ENCODE measurements at regions not wholly inside any gene's neighbourhood (a gene's known extent, or its start where the extent isn't known, plus 50 kb on each side); places are given as distances from the start of the nearest gene placed in this dataset.
"Not testable (repeated sequence)": the region's sequence is repeated elsewhere in the genome, so short reads cannot be mapped to it uniquely, and the experiment has no call there.

DNA sequence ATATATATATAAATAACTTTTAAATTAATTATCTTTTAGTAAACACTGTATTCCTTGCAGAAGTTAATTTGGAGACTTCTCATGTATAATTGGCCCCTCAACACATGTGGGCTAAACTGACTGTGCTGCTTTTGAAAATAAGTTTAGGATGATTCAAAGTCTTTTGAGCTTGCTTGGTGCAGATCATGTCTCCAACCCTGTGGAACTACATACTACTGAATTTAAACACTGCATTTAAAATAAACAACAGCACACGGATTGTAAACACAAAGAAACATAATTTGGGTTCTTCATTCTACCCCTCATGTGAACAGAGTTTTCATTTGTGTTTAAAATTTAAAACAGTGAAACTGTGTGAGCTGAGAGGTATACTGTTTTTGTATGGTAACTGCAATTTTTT lies 167.7 kb downstream of the DDX1 start (continued):
- TF ChIP-seq, protein P1, sequence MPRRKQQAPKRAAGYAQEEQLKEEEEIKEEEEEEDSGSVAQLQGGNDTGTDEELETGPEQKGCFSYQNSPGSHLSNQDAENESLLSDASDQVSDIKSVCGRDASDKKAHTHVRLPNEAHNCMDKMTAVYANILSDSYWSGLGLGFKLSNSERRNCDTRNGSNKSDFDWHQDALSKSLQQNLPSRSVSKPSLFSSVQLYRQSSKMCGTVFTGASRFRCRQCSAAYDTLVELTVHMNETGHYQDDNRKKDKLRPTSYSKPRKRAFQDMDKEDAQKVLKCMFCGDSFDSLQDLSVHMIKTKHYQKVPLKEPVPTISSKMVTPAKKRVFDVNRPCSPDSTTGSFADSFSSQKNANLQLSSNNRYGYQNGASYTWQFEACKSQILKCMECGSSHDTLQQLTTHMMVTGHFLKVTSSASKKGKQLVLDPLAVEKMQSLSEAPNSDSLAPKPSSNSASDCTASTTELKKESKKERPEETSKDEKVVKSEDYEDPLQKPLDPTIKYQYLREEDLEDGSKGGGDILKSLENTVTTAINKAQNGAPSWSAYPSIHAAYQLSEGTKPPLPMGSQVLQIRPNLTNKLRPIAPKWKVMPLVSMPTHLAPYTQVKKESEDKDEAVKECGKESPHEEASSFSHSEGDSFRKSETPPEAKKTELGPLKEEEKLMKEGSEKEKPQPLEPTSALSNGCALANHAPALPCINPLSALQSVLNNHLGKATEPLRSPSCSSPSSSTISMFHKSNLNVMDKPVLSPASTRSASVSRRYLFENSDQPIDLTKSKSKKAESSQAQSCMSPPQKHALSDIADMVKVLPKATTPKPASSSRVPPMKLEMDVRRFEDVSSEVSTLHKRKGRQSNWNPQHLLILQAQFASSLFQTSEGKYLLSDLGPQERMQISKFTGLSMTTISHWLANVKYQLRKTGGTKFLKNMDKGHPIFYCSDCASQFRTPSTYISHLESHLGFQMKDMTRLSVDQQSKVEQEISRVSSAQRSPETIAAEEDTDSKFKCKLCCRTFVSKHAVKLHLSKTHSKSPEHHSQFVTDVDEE (CRISPR knock-in tag; IDR thresholded peaks at IDR 0.05), result no peak
- no peak for TF ChIP-seq ZNF8 (CRISPR knock-in tag; IDR thresholded peaks at IDR 0.05)
- TF ChIP-seq, protein P2, sequence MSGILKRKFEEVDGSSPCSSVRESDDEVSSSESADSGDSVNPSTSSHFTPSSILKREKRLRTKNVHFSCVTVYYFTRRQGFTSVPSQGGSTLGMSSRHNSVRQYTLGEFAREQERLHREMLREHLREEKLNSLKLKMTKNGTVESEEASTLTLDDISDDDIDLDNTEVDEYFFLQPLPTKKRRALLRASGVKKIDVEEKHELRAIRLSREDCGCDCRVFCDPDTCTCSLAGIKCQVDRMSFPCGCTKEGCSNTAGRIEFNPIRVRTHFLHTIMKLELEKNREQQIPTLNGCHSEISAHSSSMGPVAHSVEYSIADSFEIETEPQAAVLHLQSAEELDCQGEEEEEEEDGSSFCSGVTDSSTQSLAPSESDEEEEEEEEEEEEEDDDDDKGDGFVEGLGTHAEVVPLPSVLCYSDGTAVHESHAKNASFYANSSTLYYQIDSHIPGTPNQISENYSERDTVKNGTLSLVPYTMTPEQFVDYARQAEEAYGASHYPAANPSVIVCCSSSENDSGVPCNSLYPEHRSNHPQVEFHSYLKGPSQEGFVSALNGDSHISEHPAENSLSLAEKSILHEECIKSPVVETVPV (CRISPR knock-in tag; IDR thresholded peaks at IDR 0.05), result no peak
- TF ChIP-seq, protein P3, sequence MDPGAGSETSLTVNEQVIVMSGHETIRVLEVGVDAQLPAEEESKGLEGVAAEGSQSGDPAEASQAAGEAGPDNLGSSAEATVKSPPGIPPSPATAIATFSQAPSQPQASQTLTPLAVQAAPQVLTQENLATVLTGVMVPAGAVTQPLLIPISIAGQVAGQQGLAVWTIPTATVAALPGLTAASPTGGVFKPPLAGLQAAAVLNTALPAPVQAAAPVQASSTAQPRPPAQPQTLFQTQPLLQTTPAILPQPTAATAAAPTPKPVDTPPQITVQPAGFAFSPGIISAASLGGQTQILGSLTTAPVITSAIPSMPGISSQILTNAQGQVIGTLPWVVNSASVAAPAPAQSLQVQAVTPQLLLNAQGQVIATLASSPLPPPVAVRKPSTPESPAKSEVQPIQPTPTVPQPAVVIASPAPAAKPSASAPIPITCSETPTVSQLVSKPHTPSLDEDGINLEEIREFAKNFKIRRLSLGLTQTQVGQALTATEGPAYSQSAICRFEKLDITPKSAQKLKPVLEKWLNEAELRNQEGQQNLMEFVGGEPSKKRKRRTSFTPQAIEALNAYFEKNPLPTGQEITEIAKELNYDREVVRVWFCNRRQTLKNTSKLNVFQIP (CRISPR knock-in tag; IDR thresholded peaks at IDR 0.05; ENCODE audit: borderline replicate concordance, low read depth), result no peak
- TF ChIP-seq ZNF565 (CRISPR knock-in tag; conservative IDR thresholded peaks at IDR 0.05; ENCODE audit: low read depth), result no peak
- TF ChIP-seq ZFP3 (CRISPR knock-in tag; IDR thresholded peaks at IDR 0.05), result no peak
- no peak for TF ChIP-seq PPARA (CRISPR knock-in tag; IDR thresholded peaks at IDR 0.05; ENCODE audit: borderline replicate concordance)
- TF ChIP-seq OSR1 (CRISPR knock-in tag; IDR thresholded peaks at IDR 0.05), result no peak

DNA sequence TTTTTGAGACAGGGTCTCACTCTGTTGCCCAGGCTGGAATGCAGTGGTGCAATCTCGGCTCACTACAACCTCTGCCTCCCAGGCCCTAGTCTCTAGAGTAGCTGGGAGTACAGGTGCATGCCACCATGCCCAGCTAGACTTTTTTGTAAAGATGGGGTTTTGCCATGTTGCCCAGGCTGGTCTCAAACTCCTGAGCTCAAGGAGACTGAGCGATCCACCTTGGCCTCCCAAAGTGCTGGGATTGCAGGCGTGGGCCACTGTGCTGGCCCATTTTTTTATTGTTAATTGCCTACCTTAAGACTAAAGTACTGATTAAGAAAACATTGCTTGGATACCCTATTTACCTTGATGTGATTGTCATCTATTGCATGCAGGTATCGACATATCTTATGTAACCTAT lies 168.1 kb downstream of the DDX1 start:
- ATAC-seq, result not testable (repeated sequence)

DNA sequence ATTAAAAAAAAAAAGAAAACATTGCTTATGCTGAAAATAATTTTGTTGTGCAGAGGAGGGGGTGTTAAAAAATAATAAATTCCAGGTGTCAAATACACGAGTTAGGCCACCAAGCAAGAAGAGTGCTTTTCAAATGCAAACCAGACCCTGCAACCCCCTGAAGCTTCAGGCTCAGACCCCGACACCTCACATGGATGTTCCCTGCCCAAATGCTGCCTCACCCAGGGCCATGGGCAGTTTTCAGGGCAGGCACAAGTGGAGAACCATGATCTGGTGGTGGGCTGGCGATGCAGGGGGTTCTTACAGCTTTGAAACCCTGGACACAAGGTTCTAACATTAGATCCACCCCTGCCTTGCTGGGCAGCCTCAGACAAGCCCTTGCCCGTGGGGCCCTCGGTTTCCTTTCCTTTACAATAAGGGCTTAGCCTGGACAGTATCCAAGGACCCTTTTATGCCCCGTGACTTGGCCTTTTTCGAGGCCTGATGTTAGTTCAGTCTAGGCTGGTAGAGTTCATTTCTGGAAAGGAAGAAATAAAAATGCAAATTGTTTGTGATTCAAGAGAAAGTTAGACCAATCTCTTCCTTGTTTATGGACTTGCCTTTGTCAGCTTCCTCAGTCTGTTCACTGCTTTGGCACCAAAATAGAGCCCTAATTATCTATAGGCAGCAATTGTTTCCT lies 168.7 kb downstream of the DDX1 start:
- ATAC-seq, result no peak
- no peak for TF ChIP-seq RARB (CRISPR knock-in tag; IDR thresholded peaks at IDR 0.05)
- TF ChIP-seq TCF4 (CRISPR knock-in tag; IDR thresholded peaks at IDR 0.05; ENCODE audit: borderline replicate concordance), result no peak
- no peak for TF ChIP-seq ARNTL (CRISPR knock-in tag; IDR thresholded peaks at IDR 0.05; ENCODE audit: borderline replicate concordance, low read depth)
- no peak for TF ChIP-seq SNAI2 (CRISPR knock-in tag; IDR thresholded peaks at IDR 0.05)
- TF ChIP-seq, protein P4, sequence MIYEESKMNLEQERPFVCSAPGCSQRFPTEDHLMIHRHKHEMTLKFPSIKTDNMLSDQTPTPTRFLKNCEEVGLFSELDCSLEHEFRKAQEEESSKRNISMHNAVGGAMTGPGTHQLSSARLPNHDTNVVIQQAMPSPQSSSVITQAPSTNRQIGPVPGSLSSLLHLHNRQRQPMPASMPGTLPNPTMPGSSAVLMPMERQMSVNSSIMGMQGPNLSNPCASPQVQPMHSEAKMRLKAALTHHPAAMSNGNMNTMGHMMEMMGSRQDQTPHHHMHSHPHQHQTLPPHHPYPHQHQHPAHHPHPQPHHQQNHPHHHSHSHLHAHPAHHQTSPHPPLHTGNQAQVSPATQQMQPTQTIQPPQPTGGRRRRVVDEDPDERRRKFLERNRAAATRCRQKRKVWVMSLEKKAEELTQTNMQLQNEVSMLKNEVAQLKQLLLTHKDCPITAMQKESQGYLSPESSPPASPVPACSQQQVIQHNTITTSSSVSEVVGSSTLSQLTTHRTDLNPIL (CRISPR knock-in tag; IDR thresholded peaks at IDR 0.05; ENCODE audit: low read depth), result no peak
- TF ChIP-seq, protein P5, sequence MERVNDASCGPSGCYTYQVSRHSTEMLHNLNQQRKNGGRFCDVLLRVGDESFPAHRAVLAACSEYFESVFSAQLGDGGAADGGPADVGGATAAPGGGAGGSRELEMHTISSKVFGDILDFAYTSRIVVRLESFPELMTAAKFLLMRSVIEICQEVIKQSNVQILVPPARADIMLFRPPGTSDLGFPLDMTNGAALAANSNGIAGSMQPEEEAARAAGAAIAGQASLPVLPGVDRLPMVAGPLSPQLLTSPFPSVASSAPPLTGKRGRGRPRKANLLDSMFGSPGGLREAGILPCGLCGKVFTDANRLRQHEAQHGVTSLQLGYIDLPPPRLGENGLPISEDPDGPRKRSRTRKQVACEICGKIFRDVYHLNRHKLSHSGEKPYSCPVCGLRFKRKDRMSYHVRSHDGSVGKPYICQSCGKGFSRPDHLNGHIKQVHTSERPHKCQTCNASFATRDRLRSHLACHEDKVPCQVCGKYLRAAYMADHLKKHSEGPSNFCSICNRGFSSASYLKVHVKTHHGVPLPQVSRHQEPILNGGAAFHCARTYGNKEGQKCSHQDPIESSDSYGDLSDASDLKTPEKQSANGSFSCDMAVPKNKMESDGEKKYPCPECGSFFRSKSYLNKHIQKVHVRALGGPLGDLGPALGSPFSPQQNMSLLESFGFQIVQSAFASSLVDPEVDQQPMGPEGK (CRISPR knock-in tag; IDR thresholded peaks at IDR 0.05; ENCODE audit: borderline replicate concordance), result no peak
- TF ChIP-seq PPARA (CRISPR knock-in tag; IDR thresholded peaks at IDR 0.05; ENCODE audit: borderline replicate concordance), result no peak
- TF ChIP-seq ZNF70 (CRISPR knock-in tag; IDR thresholded peaks at IDR 0.05), result no peak
- TF ChIP-seq OSR1 (CRISPR knock-in tag; IDR thresholded peaks at IDR 0.05), result no peak
- no peak for TF ChIP-seq ZFP30 (CRISPR knock-in tag; IDR thresholded peaks at IDR 0.05)
- TF ChIP-seq ESRRG (CRISPR knock-in tag; IDR thresholded peaks at IDR 0.05), result no peak
- TF ChIP-seq, protein P1 (CRISPR knock-in tag; IDR thresholded peaks at IDR 0.05), result no peak
- TF ChIP-seq, protein P2 (CRISPR knock-in tag; IDR thresholded peaks at IDR 0.05), result no peak
- TF ChIP-seq ISL1 (CRISPR knock-in tag; IDR thresholded peaks at IDR 0.05), result no peak
- TF ChIP-seq BACH2 (CRISPR knock-in tag; IDR thresholded peaks at IDR 0.05; ENCODE audit: borderline replicate concordance), result no peak
- no peak for TF ChIP-seq TOX (CRISPR knock-in tag; IDR thresholded peaks at IDR 0.05; ENCODE audit: borderline replicate concordance)
- TF ChIP-seq ZNF8 (CRISPR knock-in tag; IDR thresholded peaks at IDR 0.05), result no peak
